BLaER1 treated with 17β-estradiol and CSF1 and Interleukin-3, amounts not matched to agents 10 nM and 100 nM (cell line): ENCODE measurements at regions not wholly inside any gene's neighbourhood (a gene's known extent, or its start where the extent isn't known, plus 50 kb on each side); places are given as distances from the start of the nearest gene placed in this dataset.

Source experiments
- H3K27ac ChIP-seq, 11 experiments: shearing (Covaris generic); formaldehyde crosslinking; 2 replicates each; pipeline ENCODE4 v1.8.1; 2022
- H3K27me3 ChIP-seq, 11 experiments: shearing (Covaris generic); formaldehyde crosslinking; 2 replicates each; pipeline ENCODE4 v1.8.1; 2022
- H3K36me3 ChIP-seq, 11 experiments: shearing (Covaris generic); formaldehyde crosslinking; 2 replicates each; pipeline ENCODE4 v1.8.1; 2022
- H3K4me1 ChIP-seq, 10 experiments: shearing (Covaris generic); formaldehyde crosslinking; 2 replicates each; pipeline ENCODE4 v1.8.1; 2022
- H3K4me2 ChIP-seq, 11 experiments: shearing (Covaris generic); formaldehyde crosslinking; 2 replicates each; pipeline ENCODE4 v1.8.1; 2022
- H3K4me3 ChIP-seq, 10 experiments: shearing (Covaris generic); formaldehyde crosslinking; 2 replicates each; pipeline ENCODE4 v1.8.1; 2022
- H3K9ac ChIP-seq, 11 experiments: shearing (Covaris generic); formaldehyde crosslinking; 2 replicates each; pipeline ENCODE4 v1.8.1; 2022
- H3K9me3 ChIP-seq, 11 experiments: shearing (Covaris generic); formaldehyde crosslinking; replicated peaks in 1 of 11; 2 replicates each; pipeline ENCODE4 v1.8.1; 2022
- H4K20me1 ChIP-seq, 11 experiments: shearing (Covaris generic); formaldehyde crosslinking; 2 replicates each; pipeline ENCODE4 v1.8.1; 2022
- Cebpa-rat ChIP-seq, 11 experiments: shearing (Covaris generic); IDR thresholded peaks; 2 replicates each; pipeline ENCODE4 v1.8.1; 2022

DNA sequence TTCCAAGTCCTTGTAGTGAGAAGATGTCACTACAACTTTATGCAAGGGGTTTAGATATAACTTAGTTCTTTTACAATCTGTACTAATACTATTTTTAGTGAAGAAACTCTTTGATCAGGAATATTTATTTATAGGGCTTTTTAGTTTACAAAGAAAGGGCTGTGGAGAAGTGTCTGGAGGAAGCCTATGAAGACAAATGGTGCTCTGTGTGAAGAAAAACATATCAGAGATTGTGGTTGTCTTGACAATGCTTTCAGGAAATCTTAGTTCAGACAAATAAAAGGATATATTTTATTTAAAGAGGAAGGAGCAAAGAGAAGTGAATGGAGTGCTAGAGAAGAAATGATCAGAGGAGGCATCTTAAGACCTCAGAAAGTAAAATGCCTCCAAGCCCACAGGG lies 824.9 kb downstream of the DCDC2C start:
- Histone ChIP-seq H3K27me3 (no peaks in the 10 kb centered on the region), H3K4me1 (peaks cover 7 to 16% (median 12%) of the 10 kb centered on the region in 10 experiments; a peak in 19 of 20 replicates), H3K4me2 (peak overlapping the region; percentile 14 to 62 (median 44); a peak in 18 of 22 replicates), H4K20me1 (no peaks in the 10 kb centered on the region), H3K27ac (peak overlapping the region in 8 of 11 experiments; percentile 6 to 46 (median 32); a peak in 11 of 22 replicates), H3K9me3 (peaks cover 0 to under 1% (median 0%) of the 10 kb centered on the region in 11 experiments; a peak in 1 of 22 replicates), H3K4me3 (no peak overlapping the region), H3K36me3 (no peaks in the 10 kb centered on the region), H3K9ac (no peak overlapping the region)
- TF ChIP-seq Cebpa-rat (IDR thresholded peaks at IDR 0.05): no peak

DNA sequence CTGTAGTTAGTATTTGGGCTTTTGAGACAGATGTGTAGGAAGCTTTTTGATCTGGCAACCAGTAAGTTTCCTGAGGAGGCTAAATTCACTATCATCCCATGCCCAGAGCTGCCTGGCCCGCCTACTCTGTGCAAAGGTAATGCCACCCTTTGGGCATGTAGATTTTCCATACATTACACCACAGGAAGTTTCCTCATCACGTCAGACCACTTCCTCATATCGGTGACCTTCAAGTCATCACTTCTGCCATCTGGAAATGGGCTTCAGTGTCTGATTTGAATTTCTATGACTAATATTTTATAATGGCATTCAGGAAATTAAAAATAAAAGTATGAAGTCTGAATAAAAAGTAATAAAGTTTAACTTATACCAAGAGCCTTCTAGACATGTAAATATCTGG lies 825.4 kb downstream of the DCDC2C start:
- no peaks in the 10 kb centered on the region for H3K36me3 ChIP-seq
- no peaks in the 10 kb centered on the region for H3K9me3 ChIP-seq
- no peaks in the 10 kb centered on the region for H4K20me1 ChIP-seq
- H3K9ac ChIP-seq: no peak overlapping the region
- H3K27me3 ChIP-seq: no peaks in the 10 kb centered on the region
- H3K4me3 ChIP-seq: no peak overlapping the region
- peaks cover 7 to 16% (median 12%) of the 10 kb centered on the region in 10 experiments; a peak in 19 of 20 replicates for H3K4me1 ChIP-seq
- H3K27ac ChIP-seq: peak overlapping the region in 7 of 11 experiments; percentile 6 to 46 (median 30); a peak in 10 of 22 replicates
- peak overlapping the region; percentile 14 to 62 (median 44); a peak in 18 of 22 replicates for H3K4me2 ChIP-seq
- no peak for TF ChIP-seq Cebpa-rat (IDR thresholded peaks at IDR 0.05)

DNA sequence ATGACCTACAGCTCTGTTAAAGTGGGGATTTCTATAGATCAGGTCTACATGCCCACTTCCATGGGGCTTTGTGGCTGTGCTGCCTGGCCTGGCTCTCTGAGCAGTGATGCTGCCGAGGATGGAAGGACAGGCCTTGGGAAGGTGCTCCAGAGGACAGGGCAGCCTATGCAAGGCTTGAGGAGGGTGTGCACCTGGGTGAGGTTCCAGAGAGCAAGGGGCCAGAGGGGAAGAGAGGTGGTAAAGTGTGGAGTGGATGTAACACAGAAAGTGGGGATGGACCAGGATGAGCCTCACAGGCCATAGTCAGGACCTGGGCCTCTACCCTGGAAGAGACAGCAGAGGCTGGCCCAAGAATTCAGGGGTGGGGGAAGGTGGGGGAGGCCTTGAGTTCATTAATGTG lies 826.4 kb downstream of the DCDC2C start:
- no peak for TF ChIP-seq Cebpa-rat (IDR thresholded peaks at IDR 0.05)
- no peaks in the 10 kb centered on the region for H3K36me3 ChIP-seq
- peak overlapping the region in 2 of 11 experiments; percentile 18 to 36; a peak in 2 of 22 replicates for H3K27ac ChIP-seq
- H3K27me3 ChIP-seq: no peaks in the 10 kb centered on the region
- no peak overlapping the region for H3K9ac ChIP-seq
- H3K4me3 ChIP-seq: no peak overlapping the region
- H4K20me1 ChIP-seq: no peaks in the 10 kb centered on the region
- peaks cover 7 to 16% (median 12%) of the 10 kb centered on the region in 10 experiments; a peak in 19 of 20 replicates for H3K4me1 ChIP-seq
- no peaks in the 10 kb centered on the region for H3K9me3 ChIP-seq
- H3K4me2 ChIP-seq: no peak overlapping the region

DNA sequence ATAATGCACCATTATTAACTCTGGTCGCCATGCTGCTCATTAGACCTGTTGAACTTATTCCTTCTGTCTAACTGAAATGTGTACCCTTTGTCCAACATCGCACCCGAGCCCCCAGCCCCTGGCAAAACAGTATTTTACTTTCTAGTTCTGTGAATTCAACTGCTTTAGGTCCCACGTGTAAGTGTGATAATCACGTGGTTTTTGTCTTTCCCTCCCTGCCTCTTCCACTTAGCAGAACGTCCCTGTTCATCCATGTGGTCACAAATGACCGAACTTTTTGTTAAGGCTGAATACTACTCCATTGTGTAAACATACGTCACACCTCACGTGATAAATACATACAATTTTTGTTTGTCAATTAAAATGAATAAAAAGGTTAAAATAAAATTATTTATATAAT lies 826.9 kb downstream of the DCDC2C start:
- Histone ChIP-seq H3K4me1 (peaks cover 7 to 16% (median 12%) of the 10 kb centered on the region in 10 experiments; a peak in 19 of 20 replicates), H4K20me1 (no peaks in the 10 kb centered on the region), H3K4me2 (no peak overlapping the region), H3K27ac (0 out of 22 replicates have a peak overlapping the region, but pooled peaks of 1 of the 11 experiments have one; percentile 18), H3K9me3 (no peaks in the 10 kb centered on the region), H3K4me3 (no peak overlapping the region), H3K27me3 (no peaks in the 10 kb centered on the region), H3K36me3 (no peaks in the 10 kb centered on the region), H3K9ac (no peak overlapping the region)
- TF ChIP-seq Cebpa-rat (IDR thresholded peaks at IDR 0.05): no peak

DNA sequence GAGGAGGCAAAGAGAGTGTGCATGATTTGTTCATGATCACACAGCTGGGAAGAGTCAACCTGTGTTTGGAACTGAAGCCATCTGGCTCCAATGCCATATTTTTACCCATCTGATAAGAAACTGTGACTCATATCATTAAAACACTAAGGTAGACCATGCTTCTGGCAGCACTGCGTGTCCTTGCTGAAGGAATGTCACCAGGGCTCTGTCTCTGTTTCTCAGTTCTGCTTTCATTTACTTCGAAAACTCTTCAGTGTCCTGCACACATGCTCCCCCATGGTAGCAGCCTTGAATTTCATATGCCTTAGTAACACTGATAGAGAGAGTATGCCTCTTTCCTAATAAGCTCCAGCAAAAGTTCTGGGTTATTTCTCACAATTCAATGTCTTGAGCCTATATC lies 830.4 kb downstream of the DCDC2C start:
- peaks cover under 1 to 7% (median 2%) of the 10 kb centered on the region in 10 experiments; a peak in 14 of 20 replicates for H3K4me1 ChIP-seq
- TF ChIP-seq Cebpa-rat (IDR thresholded peaks at IDR 0.05): no peak

DNA sequence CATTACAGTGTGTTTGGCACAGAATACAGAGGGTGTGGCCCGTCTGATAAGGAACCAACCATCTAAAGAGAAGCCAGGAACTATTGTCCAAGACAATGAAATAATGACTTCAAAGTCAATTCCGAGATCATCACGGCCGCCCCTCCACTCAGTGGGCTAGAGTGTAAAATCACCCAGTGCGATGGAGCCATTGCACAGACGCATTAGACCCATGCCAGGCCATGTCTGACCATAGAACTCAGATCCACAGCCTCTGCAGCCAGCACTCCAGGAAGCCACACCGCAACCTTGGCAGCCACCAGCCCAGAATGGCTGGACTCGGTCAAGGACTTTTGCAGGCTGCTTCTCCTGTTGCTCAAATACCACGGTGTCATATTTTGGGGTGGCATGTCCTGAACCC lies 835.7 kb downstream of the DCDC2C start:
- no peak overlapping the region for H3K9ac ChIP-seq
- no peaks in the 10 kb centered on the region for H3K27me3 ChIP-seq
- peaks cover 0 to 8% (median 0%) of the 10 kb centered on the region in 11 experiments; a peak in 6 of 22 replicates for H3K9me3 ChIP-seq
- no peak for TF ChIP-seq Cebpa-rat (IDR thresholded peaks at IDR 0.05)
- H3K4me1 ChIP-seq: no peaks in the 10 kb centered on the region
- H3K36me3 ChIP-seq: no peaks in the 10 kb centered on the region
- no peak overlapping the region for H3K4me3 ChIP-seq
- H3K4me2 ChIP-seq: no peak overlapping the region
- no peaks in the 10 kb centered on the region for H4K20me1 ChIP-seq
- H3K27ac ChIP-seq: no peak overlapping the region

More for the DNA sequence above, 830.4 kb downstream of the DCDC2C start:
- Histone ChIP-seq H3K9me3 (no peaks in the 10 kb centered on the region), H3K27me3 (no peaks in the 10 kb centered on the region), H3K27ac (no peak overlapping the region), H4K20me1 (no peaks in the 10 kb centered on the region), H3K4me3 (no peak overlapping the region), H3K36me3 (no peaks in the 10 kb centered on the region), H3K9ac (no peak overlapping the region), H3K4me2 (no peak overlapping the region)

DNA sequence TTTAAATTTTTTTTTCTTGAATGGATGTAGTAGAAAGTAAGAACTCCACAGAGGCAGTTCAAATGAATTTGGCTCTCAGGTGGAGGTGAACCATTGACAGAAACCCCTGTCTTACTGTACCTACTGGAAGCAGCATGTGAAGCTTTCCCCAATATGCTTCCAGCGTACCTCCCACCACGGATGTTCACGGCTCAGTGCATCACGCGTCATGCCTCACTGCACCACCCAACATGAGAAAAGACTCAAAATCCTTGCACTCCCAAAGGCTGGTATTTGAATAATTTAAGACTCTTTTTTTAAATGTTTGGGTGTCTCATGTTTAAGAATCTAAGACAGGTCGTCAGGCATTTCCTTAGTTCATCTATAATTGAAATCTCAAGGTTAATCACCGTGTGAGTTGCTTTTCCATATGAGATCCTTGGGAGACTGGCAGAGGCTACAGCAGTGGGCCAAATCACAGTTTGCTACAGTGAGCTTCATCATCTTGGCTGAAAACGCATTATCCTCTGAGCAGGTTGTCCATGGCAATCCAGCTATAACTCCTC lies 846.4 kb downstream of the DCDC2C start:
- Histone ChIP-seq H3K9me3 (no peaks in the 10 kb centered on the region; a peak in 1 of 22 replicates), H3K36me3 (no peaks in the 10 kb centered on the region), H3K4me2 (peak overlapping the region in 7 of 11 experiments; percentile 1 to 36 (median 30); a peak in 8 of 22 replicates), H3K27ac (no peak overlapping the region), H3K4me1 (peaks cover 0 to 12% (median 7%) of the 10 kb centered on the region in 10 experiments; a peak in 12 of 20 replicates), H3K27me3 (no peaks in the 10 kb centered on the region), H3K4me3 (no peak overlapping the region), H3K9ac (no peak overlapping the region), H4K20me1 (no peaks in the 10 kb centered on the region)
- no peak for TF ChIP-seq Cebpa-rat (IDR thresholded peaks at IDR 0.05)

DNA sequence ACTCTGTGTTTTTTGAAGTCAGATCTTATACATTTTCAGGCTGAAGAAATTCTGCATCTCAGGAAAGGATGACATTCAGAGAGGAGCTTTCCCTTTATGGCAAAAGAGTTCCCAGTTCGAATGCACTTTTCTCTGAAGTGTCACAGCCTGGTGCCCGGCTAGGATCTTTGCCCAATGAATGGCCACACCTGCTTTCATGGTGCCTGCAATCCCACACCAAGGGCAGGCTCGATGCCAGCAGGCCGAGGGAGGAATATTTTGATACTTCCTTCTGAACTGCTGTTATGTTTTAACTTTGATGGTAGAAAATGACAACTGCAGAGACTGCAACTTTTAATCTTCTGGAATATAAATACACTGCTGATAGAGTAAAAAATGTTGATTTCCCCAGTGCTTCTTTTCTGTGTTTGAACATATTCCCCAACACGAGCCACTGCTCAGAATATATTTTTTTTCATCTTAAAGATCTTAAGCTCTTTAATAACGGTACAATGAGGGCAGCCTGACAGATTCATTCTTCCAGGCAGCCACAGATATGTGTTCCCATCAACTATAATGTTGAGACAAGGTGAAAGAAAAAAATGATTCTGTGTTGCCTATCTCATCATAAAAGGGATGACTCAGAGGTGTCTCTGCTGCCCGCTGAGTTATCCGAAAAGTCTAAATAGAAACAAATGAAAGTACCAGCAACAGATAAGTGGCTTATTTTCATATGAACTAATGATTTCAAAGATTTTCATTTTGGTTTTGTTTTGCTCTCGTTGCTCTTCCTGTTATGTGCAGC lies 848.5 kb downstream of the DCDC2C start:
- H3K36me3 ChIP-seq: no peaks in the 10 kb centered on the region
- no peak overlapping the region for H3K9ac ChIP-seq
- H3K9me3 ChIP-seq: no peaks in the 10 kb centered on the region; a peak in 1 of 22 replicates
- no peak overlapping the region for H3K4me3 ChIP-seq
- H3K4me1 ChIP-seq: peaks cover 0 to 12% (median 7%) of the 10 kb centered on the region in 10 experiments; a peak in 12 of 20 replicates
- no peaks in the 10 kb centered on the region for H3K27me3 ChIP-seq
- no peaks in the 10 kb centered on the region for H4K20me1 ChIP-seq
- no peak overlapping the region for H3K27ac ChIP-seq
- no peak for TF ChIP-seq Cebpa-rat (IDR thresholded peaks at IDR 0.05)
- no peak overlapping the region for H3K4me2 ChIP-seq

DNA sequence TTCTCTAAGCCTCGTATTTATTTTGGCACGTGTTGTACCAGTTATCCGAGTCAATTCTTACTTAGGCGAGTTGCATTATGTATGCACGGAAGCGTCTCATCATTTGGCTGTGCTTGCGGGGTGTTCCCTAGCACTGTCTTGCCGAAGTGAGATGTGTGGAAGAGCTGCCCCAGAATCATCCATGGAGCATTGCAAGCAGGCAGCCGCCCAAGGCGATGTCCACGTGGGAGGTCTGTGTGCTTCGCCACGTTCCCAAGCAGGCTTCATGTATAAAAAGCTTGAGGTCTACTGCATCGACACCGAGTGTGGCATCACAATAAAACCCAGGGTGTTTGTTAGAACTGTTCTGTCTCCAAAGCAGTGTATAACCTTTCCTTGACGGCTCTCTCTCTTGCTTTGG lies 849.9 kb downstream of the DCDC2C start:
- TF ChIP-seq Cebpa-rat (IDR thresholded peaks at IDR 0.05): no peak
- no peaks in the 10 kb centered on the region for H3K27me3 ChIP-seq

More for the DNA sequence above, 849.9 kb downstream of the DCDC2C start:
- Histone ChIP-seq H3K4me1 (peaks cover 0 to 12% (median 7%) of the 10 kb centered on the region in 10 experiments; a peak in 12 of 20 replicates), H3K4me2 (no peak overlapping the region), H3K9me3 (no peaks in the 10 kb centered on the region; a peak in 1 of 22 replicates), H3K9ac (no peak overlapping the region), H3K27ac (no peak overlapping the region), H4K20me1 (no peaks in the 10 kb centered on the region), H3K4me3 (no peak overlapping the region), H3K36me3 (no peaks in the 10 kb centered on the region)
